Lower leg skin (tissue), 3 donors: ENCODE measurements at regions not wholly inside any gene's neighbourhood (a gene's known extent, or its start where the extent isn't known, plus 50 kb on each side); places are given as distances from the start of the nearest gene placed in this dataset.

ENCODE experiments used
- CTCF ChIP-seq, 3 donors: fragments of 450-650 bp; IDR thresholded peaks; one replicate each; pipeline ENCODE4 v1.5.1; 2016; ENCODE audit warnings: antibody characterized with exemption in 3 of 3, mild to moderate bottlenecking in 3 of 3, moderate library complexity in 2 of 3
- POLR2A ChIP-seq, 2 donors: fragments of 450-650 bp; IDR thresholded peaks; one replicate each; pipeline ENCODE4 v1.6.1; 2016 to 2017; ENCODE audit warnings: antibody characterized with exemption in 2 of 2, mild to moderate bottlenecking in 1 of 2, moderate library complexity in 1 of 2

- no peak for TF ChIP-seq CTCF (IDR thresholded peaks at IDR 0.05)
- no peak for TF ChIP-seq POLR2A (IDR thresholded peaks at IDR 0.05)
These were observed 426.4 kb downstream of the QKI start for GRCh38 chr6:163840880-163841279.
